Adrenal gland (tissue), 5 donors: ENCODE measurements at regions not wholly inside any gene's neighbourhood (a gene's known extent, or its start where the extent isn't known, plus 50 kb on each side); places are given as distances from the start of the nearest gene placed in this dataset.

Experiments
- POLR2A ChIP-seq, 2 donors: fragments of 450-650 bp; IDR thresholded peaks; one replicate each; pipeline ENCODE4 v1.6.1; 2017; ENCODE audit warnings: antibody characterized with exemption in 2 of 2, mild to moderate bottlenecking in 2 of 2, moderate library complexity in 1 of 2
- TF ChIP-seq, protein P1 (sequence below), 6 experiments: fragments of 450-650 bp in 4 of 6; fragments of 200-600 bp in 2 of 6; sonication (generic) in 1 of 6; IDR thresholded peaks; 1 replicate in 5 of 6; 2 replicates in 1 of 6; pipeline versions ENCODE4 v1.5.1 to v1.8.0; 2016 to 2021; ENCODE audit warnings: antibody characterized with exemption in 6 of 6, mild to moderate bottlenecking in 2 of 6, moderate library complexity in 1 of 6
- donor health status: DM: no; HTN: no; CAD: no.

DNA sequence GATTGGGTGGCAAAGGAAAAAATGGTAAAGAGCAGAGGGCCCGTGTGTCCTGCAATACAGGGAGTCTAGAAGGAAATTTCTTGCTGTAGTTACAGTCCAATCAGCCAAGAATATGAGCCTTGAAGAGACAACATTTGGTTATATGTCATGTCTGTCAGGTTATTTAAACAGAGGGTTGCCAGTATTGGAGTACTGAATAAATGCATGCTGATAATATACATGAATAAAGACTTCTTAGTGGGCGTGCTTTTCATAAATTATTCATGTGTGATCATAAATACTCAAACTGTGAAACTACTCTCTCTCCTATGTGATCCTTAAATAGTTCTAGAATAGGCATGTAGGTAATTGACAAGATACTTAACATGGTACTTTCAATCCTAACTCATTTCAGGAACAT lies 249.0 kb downstream of the CRPPA start:
- TF ChIP-seq, protein P1, sequence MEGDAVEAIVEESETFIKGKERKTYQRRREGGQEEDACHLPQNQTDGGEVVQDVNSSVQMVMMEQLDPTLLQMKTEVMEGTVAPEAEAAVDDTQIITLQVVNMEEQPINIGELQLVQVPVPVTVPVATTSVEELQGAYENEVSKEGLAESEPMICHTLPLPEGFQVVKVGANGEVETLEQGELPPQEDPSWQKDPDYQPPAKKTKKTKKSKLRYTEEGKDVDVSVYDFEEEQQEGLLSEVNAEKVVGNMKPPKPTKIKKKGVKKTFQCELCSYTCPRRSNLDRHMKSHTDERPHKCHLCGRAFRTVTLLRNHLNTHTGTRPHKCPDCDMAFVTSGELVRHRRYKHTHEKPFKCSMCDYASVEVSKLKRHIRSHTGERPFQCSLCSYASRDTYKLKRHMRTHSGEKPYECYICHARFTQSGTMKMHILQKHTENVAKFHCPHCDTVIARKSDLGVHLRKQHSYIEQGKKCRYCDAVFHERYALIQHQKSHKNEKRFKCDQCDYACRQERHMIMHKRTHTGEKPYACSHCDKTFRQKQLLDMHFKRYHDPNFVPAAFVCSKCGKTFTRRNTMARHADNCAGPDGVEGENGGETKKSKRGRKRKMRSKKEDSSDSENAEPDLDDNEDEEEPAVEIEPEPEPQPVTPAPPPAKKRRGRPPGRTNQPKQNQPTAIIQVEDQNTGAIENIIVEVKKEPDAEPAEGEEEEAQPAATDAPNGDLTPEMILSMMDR (IDR thresholded peaks at IDR 0.05), result no peak
- TF ChIP-seq POLR2A (IDR thresholded peaks at IDR 0.05), result no peak
